ENCODE measurements at regions not wholly inside any gene's neighbourhood (a gene's known extent, or its start where the extent isn't known, plus 50 kb on each side); places are given as distances from the start of the nearest gene placed in this dataset.

GRCh38 chr1:233782937-233783586 lies 121.4 kb upstream of the SLC35F3 start:
- no peak for DNase-seq
- TF ChIP-seq, protein P1, sequence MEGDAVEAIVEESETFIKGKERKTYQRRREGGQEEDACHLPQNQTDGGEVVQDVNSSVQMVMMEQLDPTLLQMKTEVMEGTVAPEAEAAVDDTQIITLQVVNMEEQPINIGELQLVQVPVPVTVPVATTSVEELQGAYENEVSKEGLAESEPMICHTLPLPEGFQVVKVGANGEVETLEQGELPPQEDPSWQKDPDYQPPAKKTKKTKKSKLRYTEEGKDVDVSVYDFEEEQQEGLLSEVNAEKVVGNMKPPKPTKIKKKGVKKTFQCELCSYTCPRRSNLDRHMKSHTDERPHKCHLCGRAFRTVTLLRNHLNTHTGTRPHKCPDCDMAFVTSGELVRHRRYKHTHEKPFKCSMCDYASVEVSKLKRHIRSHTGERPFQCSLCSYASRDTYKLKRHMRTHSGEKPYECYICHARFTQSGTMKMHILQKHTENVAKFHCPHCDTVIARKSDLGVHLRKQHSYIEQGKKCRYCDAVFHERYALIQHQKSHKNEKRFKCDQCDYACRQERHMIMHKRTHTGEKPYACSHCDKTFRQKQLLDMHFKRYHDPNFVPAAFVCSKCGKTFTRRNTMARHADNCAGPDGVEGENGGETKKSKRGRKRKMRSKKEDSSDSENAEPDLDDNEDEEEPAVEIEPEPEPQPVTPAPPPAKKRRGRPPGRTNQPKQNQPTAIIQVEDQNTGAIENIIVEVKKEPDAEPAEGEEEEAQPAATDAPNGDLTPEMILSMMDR (IDR thresholded peaks at IDR 0.05; ENCODE audit: partially characterized antibody, unreplicated experiment): no peak

DNA sequence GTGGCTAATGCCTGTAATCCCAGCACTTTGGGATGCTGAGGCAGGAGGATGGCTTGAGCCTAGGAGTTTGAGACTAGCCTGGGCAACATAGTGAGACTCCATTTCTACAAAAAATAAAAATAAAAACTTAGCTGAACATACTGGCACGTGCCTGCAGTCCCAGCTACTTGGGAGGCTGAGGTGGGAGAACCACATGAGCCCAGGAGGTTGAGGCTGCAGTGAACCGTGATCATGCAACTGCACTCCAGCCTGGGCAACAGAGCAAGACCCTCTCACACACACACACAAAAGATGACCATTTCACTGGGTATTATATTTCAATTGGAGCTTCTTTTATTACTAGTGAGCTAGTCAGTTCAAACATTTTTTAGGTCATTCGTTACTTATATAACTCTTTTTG lies 116.9 kb upstream of the SLC35F3 start:
- no peaks in the 10 kb centered on the region for H3K9me3 Mint-ChIP-seq (ENCODE audit: unreplicated experiment)
- TF ChIP-seq, protein P1 (IDR thresholded peaks at IDR 0.05; ENCODE audit: partially characterized antibody, unreplicated experiment): no peak
- no peak overlapping the region for H3K27ac Mint-ChIP-seq (ENCODE audit: unreplicated experiment)
- H3K4me3 Mint-ChIP-seq (ENCODE audit: unreplicated experiment): no peak overlapping the region
- no peak for DNase-seq
- H3K4me1 Mint-ChIP-seq (ENCODE audit: low read depth, unreplicated experiment): no peaks in the 10 kb centered on the region
- H3K27me3 Mint-ChIP-seq (ENCODE audit: unreplicated experiment): no peaks in the 10 kb centered on the region
- H3K36me3 Mint-ChIP-seq (ENCODE audit: unreplicated experiment): no peaks in the 10 kb centered on the region

More at GRCh38 chr1:233782937-233783586, 121.4 kb upstream of the SLC35F3 start:
- H3K27me3 Mint-ChIP-seq (ENCODE audit: unreplicated experiment): no peaks in the 10 kb centered on the region
- H3K9me3 Mint-ChIP-seq (ENCODE audit: unreplicated experiment): no peaks in the 10 kb centered on the region
- no peak overlapping the region for H3K27ac Mint-ChIP-seq (ENCODE audit: unreplicated experiment)
- no peak overlapping the region for H3K4me3 Mint-ChIP-seq (ENCODE audit: unreplicated experiment)
- H3K36me3 Mint-ChIP-seq (ENCODE audit: unreplicated experiment): peaks cover 6% of the 10 kb centered on the region
- H3K4me1 Mint-ChIP-seq (ENCODE audit: low read depth, unreplicated experiment): no peaks in the 10 kb centered on the region

DNA sequence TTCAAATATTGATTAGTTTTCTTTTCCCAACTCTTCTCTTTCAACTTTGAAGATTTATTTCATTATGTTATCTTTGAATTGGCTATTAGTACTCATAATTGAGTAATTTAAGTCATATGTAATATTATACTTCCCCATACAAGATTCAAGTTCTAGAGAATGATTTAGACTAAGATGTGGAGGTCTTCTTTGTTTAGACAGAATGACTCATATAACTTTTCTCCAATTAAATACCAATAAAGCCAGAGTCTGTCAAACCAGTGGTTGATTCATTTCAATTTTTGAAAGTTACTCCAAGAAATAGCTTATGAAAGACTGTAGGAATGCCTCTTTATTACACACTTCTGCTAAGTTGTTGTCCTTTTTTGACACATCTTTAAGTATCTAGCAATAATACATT lies 115.8 kb upstream of the SLC35F3 start:
- H3K4me1 Mint-ChIP-seq (ENCODE audit: low read depth, unreplicated experiment): no peaks in the 10 kb centered on the region
- DNase-seq: no peak
- peaks cover 5% of the 10 kb centered on the region for H3K36me3 Mint-ChIP-seq (ENCODE audit: unreplicated experiment)
- H3K9me3 Mint-ChIP-seq (ENCODE audit: unreplicated experiment): no peaks in the 10 kb centered on the region
- TF ChIP-seq, protein P1 (IDR thresholded peaks at IDR 0.05; ENCODE audit: partially characterized antibody, unreplicated experiment): no peak
- no peak overlapping the region for H3K27ac Mint-ChIP-seq (ENCODE audit: unreplicated experiment)
- H3K4me3 Mint-ChIP-seq (ENCODE audit: unreplicated experiment): no peak overlapping the region
- H3K27me3 Mint-ChIP-seq (ENCODE audit: unreplicated experiment): no peaks in the 10 kb centered on the region

- no peaks in the 10 kb centered on the region for H3K4me1 Mint-ChIP-seq (ENCODE audit: low read depth, unreplicated experiment)
These were observed 114.4 kb upstream of the SLC35F3 start for GRCh38 chr1:233790121-233790520.

More at GRCh38 chr1:233790121-233790520, 114.4 kb upstream of the SLC35F3 start:
- no peaks in the 10 kb centered on the region for H3K9me3 Mint-ChIP-seq (ENCODE audit: unreplicated experiment)
- H3K27ac Mint-ChIP-seq (ENCODE audit: unreplicated experiment): no peak overlapping the region
- no peak overlapping the region for H3K4me3 Mint-ChIP-seq (ENCODE audit: unreplicated experiment)
- no peak for DNase-seq
- H3K36me3 Mint-ChIP-seq (ENCODE audit: unreplicated experiment): peaks cover 11% of the 10 kb centered on the region
- no peaks in the 10 kb centered on the region for H3K27me3 Mint-ChIP-seq (ENCODE audit: unreplicated experiment)
- TF ChIP-seq, protein P1 (IDR thresholded peaks at IDR 0.05; ENCODE audit: partially characterized antibody, unreplicated experiment): no peak

All from glutamatergic neuron (in vitro differentiated cells).